Bone marrow (tissue), 2 donors: ENCODE measurements at regions not wholly inside any gene's neighbourhood (a gene's known extent, or its start where the extent isn't known, plus 50 kb on each side); places are given as distances from the start of the nearest gene placed in this dataset.

ENCODE experiments used
- DNase-seq, 2 donors: peaks; one replicate each; lab custom pipeline; 2025; lab: John Stamatoyannopoulos, UW

DNA sequence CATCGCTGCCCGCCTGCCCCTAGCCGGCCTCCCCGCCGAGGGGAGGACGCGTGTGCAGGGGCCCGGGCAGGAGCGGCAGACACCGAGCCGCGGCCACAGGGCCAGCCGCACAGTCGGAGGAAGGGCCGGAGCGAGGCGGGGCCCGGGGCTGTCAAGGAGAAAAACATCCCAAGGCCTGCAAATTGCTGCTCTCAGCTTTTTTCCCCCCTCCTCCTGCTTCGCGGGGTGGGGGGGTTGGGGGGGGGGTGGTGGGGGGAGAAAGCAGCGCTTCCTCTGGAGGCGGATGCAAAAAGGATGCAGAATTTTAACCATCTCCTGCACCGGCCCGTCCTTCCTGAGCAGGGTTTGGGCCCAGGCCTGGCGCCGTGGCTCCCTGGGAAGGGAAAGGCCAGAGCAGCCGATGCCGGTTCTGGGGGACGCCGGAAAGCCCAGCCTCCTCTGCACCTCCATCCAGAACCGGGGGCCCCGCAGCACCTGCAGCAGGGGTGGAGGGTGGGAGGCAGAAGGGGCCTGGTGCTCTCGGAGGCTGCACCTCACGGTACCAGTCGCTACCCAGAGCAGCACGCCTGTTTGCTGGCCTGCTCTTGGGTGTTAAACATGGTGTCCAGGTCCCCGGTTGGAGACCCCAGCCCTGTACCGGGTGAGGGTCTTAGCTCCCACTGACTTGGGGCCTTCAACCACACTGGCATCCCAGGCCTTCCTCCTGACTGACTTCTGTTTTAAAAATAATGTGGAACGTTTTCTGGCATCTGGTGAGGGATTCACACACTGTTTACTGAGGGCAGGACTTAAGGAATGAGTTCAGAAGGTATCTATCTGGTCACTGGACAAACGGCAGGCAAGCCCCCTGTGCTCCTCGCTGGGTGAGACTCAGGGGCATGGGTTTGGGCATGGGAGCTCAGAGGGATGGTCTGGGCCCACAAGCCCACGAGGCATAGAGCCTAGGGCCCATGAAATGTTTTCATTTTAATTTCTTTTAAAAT lies 77.4 kb upstream of the WNT7B start:
- peak in 1 of 2 donors; percentile 87 for DNase-seq

- no peak for DNase-seq
Measured at GRCh38 chr22:46055181-46055875, 78.4 kb upstream of the WNT7B start.

DNA sequence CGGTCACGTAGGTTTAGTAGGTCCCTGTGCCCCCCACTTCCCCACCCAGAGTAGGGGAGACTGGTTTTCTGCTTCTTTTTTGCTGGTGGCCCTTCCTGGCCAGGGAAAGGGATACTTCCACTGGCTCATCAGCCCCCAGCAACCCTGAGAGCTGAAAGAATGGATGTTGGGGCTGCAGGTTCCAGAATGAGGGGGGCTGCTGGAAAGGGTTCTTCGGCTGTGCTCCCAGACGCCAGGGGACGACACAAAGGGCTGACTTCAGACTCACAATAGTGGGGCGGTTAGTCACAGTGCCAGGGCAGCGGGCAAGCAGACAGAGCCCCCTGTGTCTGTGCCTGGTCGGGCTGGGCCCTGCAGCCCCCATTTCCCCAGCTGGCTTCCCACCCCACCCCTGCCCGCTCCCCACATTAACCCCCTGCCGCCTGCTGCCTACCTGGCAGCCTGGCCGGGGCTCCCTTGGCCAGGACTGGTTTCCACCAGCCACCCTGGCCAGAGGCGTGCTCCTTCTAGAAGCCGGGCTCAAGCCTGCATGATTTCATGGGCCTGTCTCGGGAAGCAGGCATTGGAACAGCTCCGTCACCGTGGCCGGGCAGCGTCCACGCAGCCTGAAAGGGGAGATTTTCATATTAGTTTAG lies 79.1 kb upstream of the WNT7B start:
- no peak for DNase-seq

DNA sequence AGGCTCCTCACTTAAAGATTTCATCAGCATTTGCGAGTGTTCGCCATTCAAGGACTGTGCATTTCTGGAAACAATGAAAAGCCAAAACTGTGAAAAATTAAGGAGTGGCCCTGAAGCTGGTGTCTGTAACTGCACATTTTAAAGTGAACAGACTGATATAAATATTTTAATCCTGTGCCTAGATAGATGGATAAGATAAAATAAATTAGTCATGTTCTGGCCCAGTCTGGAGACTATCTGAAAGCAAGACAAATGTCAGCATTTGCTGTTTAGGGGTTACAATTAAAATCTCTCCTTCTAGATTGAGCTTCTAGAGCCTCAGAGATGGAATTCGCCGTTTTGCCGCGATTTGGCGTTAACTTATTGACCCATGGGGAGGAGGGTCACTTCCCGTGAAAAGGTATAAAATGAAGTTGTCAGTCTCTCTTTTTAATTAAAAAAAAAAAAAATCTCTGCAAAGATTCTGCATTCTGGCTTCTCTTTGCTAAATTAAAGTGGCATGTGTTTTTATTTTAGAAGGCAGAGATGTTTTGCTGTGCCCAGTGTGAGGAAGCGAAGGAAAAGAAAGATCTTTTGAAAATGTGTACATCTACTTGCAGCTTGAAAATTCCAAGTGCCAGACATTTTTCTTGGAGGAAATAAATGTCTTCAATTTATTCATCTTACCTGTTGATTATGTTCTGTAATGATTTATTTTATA lies 79.7 kb upstream of the WNT7B start:
- DNase-seq: no peak

GRCh38 chr22:46057246-46058090 lies 80.5 kb upstream of the WNT7B start:
- no peak for DNase-seq

GRCh38 chr22:46058091-46058420 lies 81.1 kb upstream of the WNT7B start:
- peak in 1 of 2 donors; percentile 62 for DNase-seq

GRCh38 chr22:46058591-46059519 lies 81.9 kb upstream of the WNT7B start:
- DNase-seq: no peak

GRCh38 chr22:46060292-46061123 lies 83.5 kb upstream of the WNT7B start:
- no peak for DNase-seq

- DNase-seq: no peak
Measured at GRCh38 chr22:46061124-46061500, 84.2 kb upstream of the WNT7B start.

- DNase-seq: no peak
Measured at GRCh38 chr22:46061501-46062231, 84.7 kb upstream of the WNT7B start.

GRCh38 chr22:46062232-46062615 lies 85.3 kb upstream of the WNT7B start:
- DNase-seq: no peak

DNA sequence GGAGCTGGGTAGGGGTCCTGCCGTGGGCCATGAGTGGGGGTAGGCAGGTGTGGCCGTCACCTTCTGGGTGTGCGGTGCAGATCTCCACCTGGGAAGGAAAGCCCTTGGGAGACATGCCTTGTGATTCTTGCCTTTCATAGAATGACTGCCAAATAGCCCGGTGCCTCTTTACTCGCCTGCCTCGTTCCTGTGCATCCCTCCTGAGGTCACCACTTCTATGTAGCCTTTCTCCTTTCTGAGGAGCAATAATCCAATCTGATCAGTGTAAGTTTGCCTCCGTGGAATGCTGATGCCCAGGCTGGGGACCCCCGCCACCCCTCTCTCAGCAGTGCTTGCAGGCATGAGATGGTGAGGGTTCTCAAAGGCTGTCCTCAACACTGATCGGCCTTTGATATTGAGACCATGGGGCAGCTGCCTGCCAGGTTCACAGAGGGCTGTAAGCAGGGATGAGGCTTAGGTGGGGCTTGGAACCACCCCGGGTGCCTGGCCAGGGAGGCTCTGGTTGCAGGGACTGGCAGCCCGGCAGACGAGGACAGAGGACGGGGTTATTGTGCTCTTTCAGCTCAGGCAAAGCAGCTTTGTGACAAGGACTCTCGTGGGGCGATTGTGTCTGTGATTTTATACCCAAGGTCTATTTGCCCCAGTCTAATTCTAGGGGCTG lies 86.1 kb upstream of the WNT7B start:
- no peak for DNase-seq

DNA sequence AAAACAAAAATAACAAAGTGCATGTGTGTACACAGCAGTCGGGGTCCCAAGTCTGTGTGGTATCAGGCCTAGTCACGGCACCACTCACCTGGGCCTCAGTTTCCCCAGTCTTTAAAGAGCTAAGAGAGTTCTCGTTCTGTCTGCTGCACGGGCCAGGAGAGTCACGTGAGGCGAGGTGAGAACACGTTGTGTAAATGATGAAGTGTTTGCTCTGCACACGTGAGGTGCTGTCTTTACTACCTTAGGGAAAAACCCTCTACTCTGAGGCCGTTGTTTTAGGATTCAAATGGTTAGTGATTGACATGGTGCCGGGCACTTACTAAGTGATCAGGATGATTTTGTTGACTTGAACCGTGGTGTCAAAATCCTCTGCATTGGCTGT lies 86.5 kb upstream of the PPARA start:
- no peak for DNase-seq

DNA sequence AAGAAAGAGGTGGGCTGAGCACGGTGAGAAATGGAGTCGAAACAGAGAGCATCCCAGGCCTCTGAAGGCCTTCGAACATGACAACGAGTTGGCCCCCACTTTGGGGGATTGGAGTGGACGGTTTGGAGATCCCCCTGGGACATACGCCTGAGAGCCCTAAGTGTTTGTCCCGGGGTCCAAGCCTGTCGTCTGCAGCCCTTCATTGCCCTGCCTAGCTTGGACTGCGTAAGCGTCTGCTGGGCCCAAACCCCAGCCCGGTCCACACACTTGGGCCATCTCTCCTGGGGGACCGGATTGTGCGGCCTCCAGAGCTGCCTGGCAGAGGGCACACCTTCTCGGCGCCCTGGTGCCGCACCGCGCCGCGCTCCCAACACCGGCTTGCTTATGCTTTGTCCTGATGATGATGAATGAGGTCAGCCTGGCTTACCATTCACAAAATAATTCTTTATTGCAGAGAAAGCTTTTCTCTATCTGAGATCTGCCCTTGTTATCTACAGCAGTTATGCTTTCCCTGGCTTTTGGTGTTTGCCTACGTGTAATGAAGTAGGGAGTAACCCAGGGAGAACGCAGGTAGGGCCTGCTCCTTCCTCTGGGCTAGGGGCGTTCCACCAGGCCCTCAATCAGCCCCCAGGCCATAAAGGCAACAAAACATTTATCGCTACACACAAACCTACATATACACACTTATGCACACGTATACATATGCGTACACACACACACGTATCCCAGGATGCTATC lies 85.9 kb upstream of the PPARA start:
- DNase-seq: no peak

GRCh38 chr22:46064966-46065666 lies 85.2 kb upstream of the PPARA start:
- DNase-seq: no peak

- DNase-seq: no peak
Measured at GRCh38 chr22:46065691-46066454, 84.5 kb upstream of the PPARA start.
